ENCODE measurements at regions not wholly inside any gene's neighbourhood (a gene's known extent, or its start where the extent isn't known, plus 50 kb on each side); places are given as distances from the start of the nearest gene placed in this dataset.

DNA sequence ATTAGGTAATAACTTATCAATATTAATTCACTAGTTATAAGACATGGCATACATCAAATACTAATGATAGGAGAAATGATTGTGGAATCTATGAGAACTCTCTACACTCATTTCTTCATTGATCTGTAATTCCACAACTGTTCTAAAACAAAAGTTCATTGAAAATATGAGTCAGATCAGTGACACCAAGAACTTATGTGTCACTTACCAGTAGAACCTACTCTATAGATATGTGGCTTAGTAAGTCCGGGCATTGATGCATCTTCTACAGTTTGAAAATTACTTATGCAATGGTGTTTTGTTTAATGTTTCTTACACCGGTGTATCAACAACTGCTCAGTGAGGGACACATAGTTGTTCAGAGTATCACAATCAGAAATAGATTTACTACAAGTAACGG lies 520.3 kb downstream of the ARAP2 start:
- no peaks in the 10 kb centered on the region for H3K36me3 Mint-ChIP-seq (ENCODE audit: insufficient read depth, unreplicated experiment)
- intact Hi-C loops (cut with micrococcal nuclease) = no loop called here
- no peak for DNase-seq (ENCODE audit: unreplicated experiment)
- no peak overlapping the region for H3K27ac Mint-ChIP-seq (ENCODE audit: low read depth, unreplicated experiment)
- no peaks in the 10 kb centered on the region for H3K4me1 Mint-ChIP-seq (ENCODE audit: insufficient read depth, unreplicated experiment)
- TF ChIP-seq, protein P1, sequence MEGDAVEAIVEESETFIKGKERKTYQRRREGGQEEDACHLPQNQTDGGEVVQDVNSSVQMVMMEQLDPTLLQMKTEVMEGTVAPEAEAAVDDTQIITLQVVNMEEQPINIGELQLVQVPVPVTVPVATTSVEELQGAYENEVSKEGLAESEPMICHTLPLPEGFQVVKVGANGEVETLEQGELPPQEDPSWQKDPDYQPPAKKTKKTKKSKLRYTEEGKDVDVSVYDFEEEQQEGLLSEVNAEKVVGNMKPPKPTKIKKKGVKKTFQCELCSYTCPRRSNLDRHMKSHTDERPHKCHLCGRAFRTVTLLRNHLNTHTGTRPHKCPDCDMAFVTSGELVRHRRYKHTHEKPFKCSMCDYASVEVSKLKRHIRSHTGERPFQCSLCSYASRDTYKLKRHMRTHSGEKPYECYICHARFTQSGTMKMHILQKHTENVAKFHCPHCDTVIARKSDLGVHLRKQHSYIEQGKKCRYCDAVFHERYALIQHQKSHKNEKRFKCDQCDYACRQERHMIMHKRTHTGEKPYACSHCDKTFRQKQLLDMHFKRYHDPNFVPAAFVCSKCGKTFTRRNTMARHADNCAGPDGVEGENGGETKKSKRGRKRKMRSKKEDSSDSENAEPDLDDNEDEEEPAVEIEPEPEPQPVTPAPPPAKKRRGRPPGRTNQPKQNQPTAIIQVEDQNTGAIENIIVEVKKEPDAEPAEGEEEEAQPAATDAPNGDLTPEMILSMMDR (IDR thresholded peaks at IDR 0.05; ENCODE audit: unreplicated experiment) = no peak
- POLR2A ChIA-PET = no interaction called here
- H3K27me3 Mint-ChIP-seq (ENCODE audit: insufficient read depth, unreplicated experiment) = no peaks in the 10 kb centered on the region
- no peaks in the 10 kb centered on the region for H3K9me3 Mint-ChIP-seq (ENCODE audit: unreplicated experiment)
- CTCF ChIA-PET = interaction anchor here (0.9 kb wide), 1 partner anchor 14 kb away, joined by 3 read pairs; no protein-coding TSS in a partner anchor
- H3K4me3 Mint-ChIP-seq (ENCODE audit: unreplicated experiment) = no peak overlapping the region
- BruUV-seq (replicated peaks) = no TSS peak

DNA sequence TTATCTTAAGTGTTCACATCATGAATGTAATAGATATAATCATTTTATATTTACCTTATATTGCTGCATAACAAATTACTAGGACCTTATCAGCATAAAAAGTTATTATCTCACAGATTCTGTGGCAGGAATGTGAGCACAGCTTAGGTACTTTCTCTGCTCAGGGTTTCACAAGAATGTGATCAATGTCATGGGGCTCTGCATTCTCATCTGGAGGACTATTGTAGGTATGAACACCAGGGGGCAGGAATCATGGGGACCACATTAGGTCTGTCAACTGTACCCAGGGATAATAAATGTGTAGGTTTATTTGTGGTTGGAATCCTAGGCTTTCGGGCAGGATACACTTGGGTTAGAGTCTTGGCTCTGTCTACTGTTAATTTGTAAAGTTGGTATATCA lies 519.2 kb downstream of the ARAP2 start:
- ChIA-PET POLR2A (interaction anchor here (0.6 kb wide), 1 partner anchor 8 kb away, joined by 3 read pairs; no protein-coding TSS in a partner anchor), CTCF (interaction anchor here (1.0 kb wide), 1 partner anchor 24 kb away, joined by 3 read pairs; no protein-coding TSS in a partner anchor)
- no TSS peak for BruUV-seq (replicated peaks)
- Mint-ChIP-seq H3K27ac (ENCODE audit: low read depth, unreplicated experiment) (no peak overlapping the region), H3K9me3 (ENCODE audit: unreplicated experiment) (no peaks in the 10 kb centered on the region), H3K36me3 (ENCODE audit: insufficient read depth, unreplicated experiment) (no peaks in the 10 kb centered on the region), H3K4me1 (ENCODE audit: insufficient read depth, unreplicated experiment) (no peaks in the 10 kb centered on the region), H3K27me3 (ENCODE audit: insufficient read depth, unreplicated experiment) (no peaks in the 10 kb centered on the region), H3K4me3 (ENCODE audit: unreplicated experiment) (no peak overlapping the region)
- peak; percentile 3 for DNase-seq (ENCODE audit: unreplicated experiment)
- intact Hi-C loops (cut with micrococcal nuclease) = no loop called here
- TF ChIP-seq, protein P1 (IDR thresholded peaks at IDR 0.05; ENCODE audit: unreplicated experiment) = no peak

DNA sequence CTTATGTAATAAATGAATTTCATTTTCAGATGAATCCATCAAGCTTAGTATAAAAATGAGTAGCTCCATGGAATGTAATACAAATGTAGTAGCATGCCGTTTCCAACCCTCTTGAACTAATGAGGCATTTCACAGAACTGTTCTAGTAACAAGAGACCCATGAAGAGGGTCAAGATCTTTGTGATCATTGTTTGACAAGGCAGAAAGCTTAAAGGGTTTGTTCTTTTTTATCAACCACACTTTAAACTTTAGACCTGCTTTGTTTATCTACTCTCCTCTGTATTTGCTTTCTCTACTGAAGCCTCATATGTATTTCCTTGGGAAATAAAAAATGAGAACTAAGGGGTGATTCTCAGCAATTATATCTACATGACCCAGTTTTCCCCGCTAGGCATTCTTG lies 513.9 kb downstream of the ARAP2 start:
- no peaks in the 10 kb centered on the region for H3K9me3 Mint-ChIP-seq (ENCODE audit: unreplicated experiment)
- intact Hi-C loops (cut with micrococcal nuclease) = no loop called here
- peaks cover 6% of the 10 kb centered on the region for H3K36me3 Mint-ChIP-seq (ENCODE audit: insufficient read depth, unreplicated experiment)
- H3K27me3 Mint-ChIP-seq (ENCODE audit: insufficient read depth, unreplicated experiment) = no peaks in the 10 kb centered on the region
- no peaks in the 10 kb centered on the region for H3K4me1 Mint-ChIP-seq (ENCODE audit: insufficient read depth, unreplicated experiment)
- ChIA-PET POLR2A (interaction anchor here (0.8 kb wide), 1 partner anchor 609 kb away, joined by 3 read pairs; no protein-coding TSS in a partner anchor), CTCF (interaction anchor here (0.6 kb wide), 1 partner anchor 204 kb away, joined by 4 read pairs; no protein-coding TSS in a partner anchor)
- no TSS peak for BruUV-seq (replicated peaks)
- H3K27ac Mint-ChIP-seq (ENCODE audit: low read depth, unreplicated experiment) = no peak overlapping the region
- no peak overlapping the region for H3K4me3 Mint-ChIP-seq (ENCODE audit: unreplicated experiment)
- TF ChIP-seq, protein P1 (IDR thresholded peaks at IDR 0.05; ENCODE audit: unreplicated experiment) = no peak
- DNase-seq (ENCODE audit: unreplicated experiment) = no peak

DNA sequence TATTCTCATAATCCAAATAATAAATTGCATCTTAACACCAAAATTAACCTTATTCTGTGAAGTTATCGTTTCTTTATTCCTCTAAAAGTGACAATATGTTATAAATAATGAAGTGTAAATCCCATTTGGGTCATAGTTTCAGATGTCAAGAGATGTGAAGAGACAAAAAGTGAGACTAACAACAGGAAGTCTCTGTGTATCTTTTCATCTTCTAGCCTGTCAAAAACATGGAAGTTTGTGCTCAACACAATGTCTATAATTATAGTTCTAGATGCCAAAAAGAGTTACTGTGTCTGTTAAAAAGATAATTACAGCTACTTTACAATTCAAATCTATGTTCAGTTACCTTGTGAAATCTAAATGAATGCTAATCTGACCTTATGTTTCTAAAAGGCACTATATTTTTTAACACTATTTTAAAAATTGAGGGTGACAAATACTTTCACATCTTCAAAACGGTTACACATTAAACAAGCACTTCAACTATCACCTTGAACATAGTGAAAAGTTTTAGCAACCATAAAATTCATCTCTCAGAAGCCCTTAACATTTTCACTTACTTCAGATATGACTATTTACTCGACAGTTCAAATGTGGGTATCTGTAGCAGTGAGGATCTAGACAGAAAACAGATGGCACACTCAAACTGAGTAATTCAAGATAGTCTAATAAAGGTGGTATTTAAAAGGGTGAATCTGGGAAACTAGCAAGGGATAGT lies 509.8 kb downstream of the ARAP2 start:
- BruUV-seq (replicated peaks) = no TSS peak
- H3K4me1 Mint-ChIP-seq (ENCODE audit: insufficient read depth, unreplicated experiment) = no peaks in the 10 kb centered on the region
- TF ChIP-seq, protein P1 (IDR thresholded peaks at IDR 0.05; ENCODE audit: unreplicated experiment) = no peak
- H3K36me3 Mint-ChIP-seq (ENCODE audit: insufficient read depth, unreplicated experiment) = peaks cover 6% of the 10 kb centered on the region
- intact Hi-C loops (cut with micrococcal nuclease) = no loop called here
- no peak for DNase-seq (ENCODE audit: unreplicated experiment)
- H3K4me3 Mint-ChIP-seq (ENCODE audit: unreplicated experiment) = no peak overlapping the region
- H3K27ac Mint-ChIP-seq (ENCODE audit: low read depth, unreplicated experiment) = no peak overlapping the region
- no peaks in the 10 kb centered on the region for H3K27me3 Mint-ChIP-seq (ENCODE audit: insufficient read depth, unreplicated experiment)
- no peaks in the 10 kb centered on the region for H3K9me3 Mint-ChIP-seq (ENCODE audit: unreplicated experiment)
- CTCF ChIA-PET = no interaction called here
- POLR2A ChIA-PET = no interaction called here

All from MCF 10A (cell line).